Right lobe of liver (tissue), 6 donors: ENCODE measurements at regions not wholly inside any gene's neighbourhood (a gene's known extent, or its start where the extent isn't known, plus 50 kb on each side); places are given as distances from the start of the nearest gene placed in this dataset.

ENCODE experiments used
- ATAC-seq, 4 donors: fragments of 200-7000 bp; cut with Tn5 transposase; one replicate each; pipeline ENCODE4 v1.9.1; 2020; ENCODE audit warnings: mild to moderate bottlenecking in 4 of 4, moderate library complexity in 4 of 4
- DNase-seq, 3 donors: peaks; one replicate each; pipeline ENCODE4 v3.0.0-alpha.2; 2020
- H3K27ac ChIP-seq, 3 donors: fragments of 200-600 bp; one replicate each; pipeline ENCODE4 v1.8.0; 2022
- H3K27me3 ChIP-seq, 2 donors: fragments of 200-600 bp; one replicate each; pipeline ENCODE4 v1.8.0; 2022
- H3K36me3 ChIP-seq, 4 donors: fragments of 200-600 bp; sonication (generic) in 1 of 4; one replicate each; pipeline versions ENCODE4 v1.5.1 to v1.8.0; 2017 to 2022; ENCODE audit warnings: control low read depth in 1 of 4
- H3K4me1 ChIP-seq, 4 donors: fragments of 200-600 bp; sonication (generic) in 1 of 4; one replicate each; pipeline versions ENCODE4 v1.5.1 to v1.8.0; 2017 to 2022; ENCODE audit warnings: control low read depth in 1 of 4
- H3K4me3 ChIP-seq, 3 donors: fragments of 200-600 bp; one replicate each; pipeline ENCODE4 v1.8.0; 2022
- H3K9me3 ChIP-seq, 4 donors: fragments of 200-600 bp; sonication (generic) in 1 of 4; one replicate each; pipeline versions ENCODE4 v1.5.1 to v1.8.0; 2017 to 2022; ENCODE audit warnings: control low read depth in 1 of 4
- CTCF ChIP-seq, 4 donors: fragments of 200-600 bp in 3 of 4; fragments of 450-650 bp in 1 of 4; IDR thresholded peaks; one replicate each; pipeline versions ENCODE4 v1.5.1 to v1.8.0; 2016 to 2022; ENCODE audit warnings: antibody characterized with exemption in 4 of 4, mild to moderate bottlenecking in 2 of 4
- POLR2A ChIP-seq: fragments of 450-650 bp; IDR thresholded peaks from one replicate; pipeline ENCODE4 v1.6.1; 2017; ENCODE audit warnings: antibody characterized with exemption, mild to moderate bottlenecking
- WGBS: methylation state at CpG from one replicate; pipeline ENCODE4 v1.1.6; 2018; ENCODE audit warnings: low coverage, low lambda C conversion rate; ENCODE audit not compliant: insufficient coverage; ENCODE audit errors: missing lambda C conversion rate; 5-methylcytosine and 5-hydroxymethylcytosine counted together
- intact Hi-C, 2 donors: fragments of 100-400 bp; cut with DNase I; formaldehyde crosslinking; loops; one replicate each; pipeline versions ENCODE4 v1.11.2 to v1.14.1; 2022
- donor health status: DM: no; HTN: yes; CAD: no.
- donor health status: DM: no; HTN: no; CAD: no.
- donor health status: DM: no; HTN: no; CAD: no.
- donor health status: DM: no; HTN: yes; CAD: no.
- donor health status: DM: no; HTN: yes; CAD: no.

GRCh38 chr15:69544365-69545113, 91.9 kb downstream of the RPLP1 start:
- 50% methylated on average over 4 of the region's 6 CpGs for WGBS
- peak in 1 of 3 donors; percentile 58 for DNase-seq

GRCh38 chr15:69546182-69546581, 93.6 kb downstream of the RPLP1 start:
- no peak for DNase-seq
- Histone ChIP-seq H3K27ac (peak overlapping the region in 2 of 3 donors; percentile 34 to 71), H3K36me3 (no peaks in the 10 kb centered on the region), H3K4me1 (peaks cover 0 to 35% (median 11%) of the 10 kb centered on the region in 4 donors), H3K27me3 (no peaks in the 10 kb centered on the region), H3K9me3 (no peaks in the 10 kb centered on the region), H3K4me3 (no peak overlapping the region)
- TF ChIP-seq CTCF (IDR thresholded peaks at IDR 0.05) (no peak), POLR2A (no peak)
- WGBS: 10% methylated on average over 3 of the region's 3 CpGs
- intact Hi-C loops: no loop called here
- peak; percentile 61 to 76 (median 74) for ATAC-seq

More at GRCh38 chr15:69544365-69545113, 91.9 kb downstream of the RPLP1 start:
- H3K9me3 ChIP-seq: no peaks in the 10 kb centered on the region
- no peaks in the 10 kb centered on the region for H3K27me3 ChIP-seq
- peak overlapping the region in 2 of 3 donors; percentile 26 to 71 for H3K27ac ChIP-seq
- no peaks in the 10 kb centered on the region for H3K36me3 ChIP-seq
- intact Hi-C loops: no loop called here
- TF ChIP-seq CTCF (IDR thresholded peaks at IDR 0.05): no peak
- TF ChIP-seq POLR2A: no peak
- H3K4me1 ChIP-seq: peaks cover 0 to 35% (median 11%) of the 10 kb centered on the region in 4 donors
- peak; percentile 59 to 80 (median 70) for ATAC-seq
- no peak overlapping the region for H3K4me3 ChIP-seq

- peaks cover 0 to 40% (median 11%) of the 10 kb centered on the region in 4 donors for H3K4me1 ChIP-seq
- ATAC-seq: peak in 3 of 4 donors; percentile 33 to 64 (median 61)
- no peak overlapping the region for H3K27ac ChIP-seq
- H3K27me3 ChIP-seq: no peaks in the 10 kb centered on the region
- no peaks in the 10 kb centered on the region for H3K36me3 ChIP-seq
- no peak overlapping the region for H3K4me3 ChIP-seq
- peak in 2 of 3 donors; percentile 54 to 67 for DNase-seq
- no peaks in the 10 kb centered on the region for H3K9me3 ChIP-seq
- intact Hi-C loops: no loop called here
- 81% methylated on average over 21 of the region's 24 CpGs for WGBS
- TF ChIP-seq CTCF (IDR thresholded peaks at IDR 0.05) (no peak), POLR2A (no peak)
Measured at GRCh38 chr15:69548395-69549180, 96.0 kb downstream of the RPLP1 start.

- H3K9me3 ChIP-seq: no peaks in the 10 kb centered on the region
- H3K27ac ChIP-seq: no peak overlapping the region
- no peak overlapping the region for H3K4me3 ChIP-seq
- H3K4me1 ChIP-seq: peaks cover 0 to 45% (median 6%) of the 10 kb centered on the region in 4 donors
- WGBS: 76% methylated on average over 4 of the region's 5 CpGs
- DNase-seq: no peak
- intact Hi-C loops: no loop called here
- no peaks in the 10 kb centered on the region for H3K27me3 ChIP-seq
- no peak for ATAC-seq
- TF ChIP-seq CTCF (IDR thresholded peaks at IDR 0.05) (no peak), POLR2A (no peak)
- H3K36me3 ChIP-seq: no peaks in the 10 kb centered on the region
Measured at GRCh38 chr15:69551391-69552056, 98.9 kb downstream of the RPLP1 start.
